AG04449 (cell line): ENCODE measurements at regions not wholly inside any gene's neighbourhood (a gene's known extent, or its start where the extent isn't known, plus 50 kb on each side); places are given as distances from the start of the nearest gene placed in this dataset.

ENCODE experiments used
- CTCF ChIA-PET: fragments of 350-600 bp; formaldehyde crosslinking; extraction: SDS; loops from one replicate; lab custom pipeline; 2021; ENCODE audit warnings: antibody characterized with exemption; lab: Yijun Ruan, JAX
- POLR2A ChIA-PET: fragments of 400-600, 350-600 bp; formaldehyde crosslinking; extraction: SDS; loops from one replicate; lab custom pipeline; 2020; ENCODE audit warnings: antibody characterized with exemption, inconsistent platforms; lab: Yijun Ruan, JAX
- DNase-seq: peaks from one replicate; pipeline ENCODE4 v3.0.0-alpha.2; 2010; ENCODE audit warnings: low read depth, low spot score
- H3K4me3 ChIP-seq: 2 replicates; pipeline ENCODE4 v1.5.1; 2011; ENCODE audit warnings: low read depth, mild to moderate bottlenecking, control low read depth, low read length
- TF ChIP-seq, protein P1 (sequence below): IDR thresholded peaks from one replicate; pipeline ENCODE4 v1.5.1; 2011; ENCODE audit warnings: mild to moderate bottlenecking, moderate library complexity, low read length, control low read depth, inconsistent platforms; ENCODE audit not compliant: insufficient read depth; ENCODE audit errors: missing control alignments

DNA sequence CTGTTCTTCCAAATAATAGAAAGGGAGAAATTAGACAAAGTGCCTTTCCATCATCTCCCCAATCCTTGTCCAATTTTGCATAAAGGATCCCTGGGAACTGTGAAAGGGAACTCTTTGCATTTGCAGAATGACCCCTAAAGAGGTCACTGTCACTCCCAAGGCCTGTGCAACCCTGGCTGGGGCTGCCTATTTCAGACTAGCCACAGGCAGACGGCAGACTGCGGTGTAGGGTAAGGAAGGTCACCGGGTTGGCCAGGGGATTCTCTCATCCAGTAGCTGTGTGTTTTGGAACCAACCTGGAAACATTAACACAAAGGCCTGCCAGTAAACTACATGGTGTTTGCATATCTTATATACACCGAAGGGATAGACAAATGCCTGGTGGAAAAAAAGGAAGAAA, 818.7 kb downstream of the BCL11A start:
- CTCF ChIA-PET = no interaction called here
- POLR2A ChIA-PET = no interaction called here
- TF ChIP-seq, protein P1, sequence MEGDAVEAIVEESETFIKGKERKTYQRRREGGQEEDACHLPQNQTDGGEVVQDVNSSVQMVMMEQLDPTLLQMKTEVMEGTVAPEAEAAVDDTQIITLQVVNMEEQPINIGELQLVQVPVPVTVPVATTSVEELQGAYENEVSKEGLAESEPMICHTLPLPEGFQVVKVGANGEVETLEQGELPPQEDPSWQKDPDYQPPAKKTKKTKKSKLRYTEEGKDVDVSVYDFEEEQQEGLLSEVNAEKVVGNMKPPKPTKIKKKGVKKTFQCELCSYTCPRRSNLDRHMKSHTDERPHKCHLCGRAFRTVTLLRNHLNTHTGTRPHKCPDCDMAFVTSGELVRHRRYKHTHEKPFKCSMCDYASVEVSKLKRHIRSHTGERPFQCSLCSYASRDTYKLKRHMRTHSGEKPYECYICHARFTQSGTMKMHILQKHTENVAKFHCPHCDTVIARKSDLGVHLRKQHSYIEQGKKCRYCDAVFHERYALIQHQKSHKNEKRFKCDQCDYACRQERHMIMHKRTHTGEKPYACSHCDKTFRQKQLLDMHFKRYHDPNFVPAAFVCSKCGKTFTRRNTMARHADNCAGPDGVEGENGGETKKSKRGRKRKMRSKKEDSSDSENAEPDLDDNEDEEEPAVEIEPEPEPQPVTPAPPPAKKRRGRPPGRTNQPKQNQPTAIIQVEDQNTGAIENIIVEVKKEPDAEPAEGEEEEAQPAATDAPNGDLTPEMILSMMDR = no peak
- DNase-seq = no peak
- no peak overlapping the region for H3K4me3 ChIP-seq

DNA sequence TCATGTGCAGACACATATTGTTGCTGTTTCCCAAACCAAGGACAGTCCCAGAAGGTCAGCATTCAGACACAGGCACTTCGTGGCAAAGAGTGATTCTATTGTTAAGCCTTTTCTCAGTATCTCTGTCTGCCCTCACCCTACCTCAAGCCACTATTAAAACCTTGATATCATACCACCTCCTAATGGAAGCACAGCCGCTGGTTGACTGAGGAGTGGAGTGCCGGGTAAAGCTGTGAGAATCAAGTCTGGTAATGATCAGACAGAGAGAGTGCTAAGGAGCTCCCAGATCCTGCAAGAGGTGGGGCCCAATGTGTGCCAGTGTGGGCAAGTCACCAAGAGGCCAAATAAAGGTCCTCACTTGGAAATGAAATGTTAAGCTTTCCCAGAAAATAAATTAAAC, 819.5 kb downstream of the BCL11A start:
- H3K4me3 ChIP-seq = no peak overlapping the region
- CTCF ChIA-PET = no interaction called here
- TF ChIP-seq, protein P1 = no peak
- POLR2A ChIA-PET = no interaction called here
- no peak for DNase-seq

DNA sequence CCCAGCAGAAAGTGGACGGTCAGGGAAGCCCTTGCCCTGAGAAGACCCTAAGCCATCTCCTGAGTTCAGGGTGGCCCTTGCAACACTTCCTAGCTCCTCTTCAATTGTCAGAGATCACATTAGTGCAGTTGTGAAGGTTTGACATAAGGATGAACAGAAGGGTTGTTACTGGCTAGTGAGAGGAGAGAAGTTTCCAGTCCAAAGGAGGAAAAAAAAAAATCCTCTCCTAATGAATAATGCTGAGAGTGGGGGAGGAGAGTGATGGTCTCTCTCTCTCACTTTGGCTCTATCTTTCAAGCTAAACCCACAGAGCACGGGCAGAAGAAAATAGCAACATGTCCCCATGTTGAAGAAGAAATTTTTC, 819.9 kb downstream of the BCL11A start:
- TF ChIP-seq, protein P1 = no peak
- POLR2A ChIA-PET = no interaction called here
- CTCF ChIA-PET = no interaction called here
- DNase-seq = no peak
- H3K4me3 ChIP-seq = no peak overlapping the region

DNA sequence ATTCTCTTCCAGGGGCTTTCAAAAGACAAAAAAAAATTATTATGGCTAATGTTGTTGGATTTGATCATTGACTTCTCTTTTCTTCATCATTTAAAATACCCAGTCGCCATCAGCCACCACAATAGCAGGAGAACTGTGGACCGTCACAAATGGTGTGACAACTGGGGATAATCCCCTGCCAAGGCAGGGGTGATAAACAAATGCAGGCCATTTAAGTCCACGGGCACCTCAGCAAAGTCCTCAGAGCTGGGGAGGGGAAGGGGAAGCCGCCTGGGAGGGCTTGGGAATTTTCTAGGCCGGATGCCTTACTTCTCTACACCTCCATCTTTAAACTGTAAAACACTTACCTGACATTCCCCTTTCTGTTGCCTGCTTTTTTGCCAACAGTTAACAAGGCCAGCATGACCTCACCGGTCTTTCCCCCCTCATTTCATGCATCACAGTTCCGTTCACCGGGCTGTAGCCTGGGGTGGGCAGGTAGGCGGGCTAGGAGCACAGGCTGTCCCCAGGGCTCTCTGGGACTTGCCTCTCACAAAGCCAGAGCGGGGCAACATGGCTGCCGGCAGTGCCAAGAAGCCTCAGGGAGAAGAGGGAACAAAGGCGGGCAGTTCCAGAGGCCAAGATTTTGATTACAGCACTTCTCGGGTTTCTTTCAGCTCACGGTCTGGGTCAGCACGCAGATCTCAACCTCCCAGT, 820.4 kb downstream of the BCL11A start:
- ChIA-PET CTCF (no interaction called here), POLR2A (no interaction called here)

DNA sequence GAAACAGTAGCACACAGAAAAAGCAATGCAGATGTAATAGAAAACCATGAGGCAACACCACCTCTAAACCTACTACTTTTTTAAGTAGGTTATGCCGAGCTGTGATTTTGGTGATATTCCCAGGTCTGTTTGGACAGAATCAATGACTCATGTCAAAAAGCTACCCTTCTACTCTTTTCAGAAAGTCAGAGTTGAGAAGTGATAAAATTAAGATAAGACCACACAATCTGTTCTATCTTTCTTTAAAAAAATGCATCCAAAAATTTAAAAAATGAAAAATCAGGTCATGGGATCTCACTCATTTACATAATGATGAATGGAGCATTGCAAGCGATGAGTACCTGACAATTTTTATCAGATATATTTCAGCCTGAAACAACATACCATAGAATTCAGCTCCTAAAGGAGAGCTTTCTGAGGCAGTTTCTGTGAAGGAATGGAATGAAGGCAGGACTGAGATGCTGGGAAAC, 826.3 kb downstream of the BCL11A start:
- no peak overlapping the region for H3K4me3 ChIP-seq
- ChIA-PET POLR2A (no interaction called here), CTCF (no interaction called here)
- TF ChIP-seq, protein P1 = no peak
- no peak for DNase-seq

More for the DNA sequence above, 820.4 kb downstream of the BCL11A start:
- TF ChIP-seq, protein P1 = no peak
- no peak overlapping the region for H3K4me3 ChIP-seq
- no peak for DNase-seq

DNA sequence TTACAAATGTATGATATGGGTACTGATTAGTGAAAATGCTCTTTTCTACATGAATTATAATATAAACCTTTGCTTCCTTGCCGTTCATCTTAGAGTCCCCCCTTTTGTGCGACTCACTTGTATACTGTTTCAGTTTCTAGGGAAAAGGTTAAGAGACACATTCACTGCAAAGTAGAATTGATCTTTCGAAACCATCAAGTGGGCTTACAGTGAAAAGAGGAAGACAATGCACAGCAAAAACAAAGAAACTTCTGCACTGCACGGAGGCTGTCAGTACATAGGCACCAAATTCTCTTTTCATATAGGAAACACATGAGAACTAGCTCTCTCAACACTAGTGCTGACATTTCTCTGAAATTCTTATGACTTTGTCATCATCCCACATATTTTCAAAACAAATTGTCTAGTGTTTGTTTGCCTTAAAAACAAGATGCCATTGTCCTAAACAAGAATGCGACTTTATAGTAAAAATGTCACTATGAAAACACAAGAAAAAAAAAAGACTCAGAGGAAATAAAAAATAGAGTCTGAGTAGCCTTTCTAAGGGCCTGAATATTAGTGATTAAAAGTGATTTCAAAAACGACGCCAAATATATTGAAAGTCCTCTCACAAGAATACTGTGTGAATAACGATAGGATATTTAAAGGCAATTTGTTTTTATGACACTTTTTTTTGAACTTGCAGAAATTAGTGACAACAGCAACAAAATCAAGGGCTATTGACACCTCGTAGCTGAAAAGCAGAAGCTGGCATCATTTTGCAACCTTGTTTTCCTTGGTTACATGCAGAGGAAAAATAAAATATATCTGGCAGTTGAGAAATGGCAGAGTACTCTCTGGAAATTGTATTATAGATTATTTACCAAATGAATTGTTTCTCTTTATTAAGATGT, 827.0 kb downstream of the BCL11A start:
- ChIA-PET POLR2A (no interaction called here), CTCF (no interaction called here)
- TF ChIP-seq, protein P1 = no peak
- DNase-seq = no peak
- no peak overlapping the region for H3K4me3 ChIP-seq
